Tibial nerve (tissue), 3 donors: ENCODE measurements at regions not wholly inside any gene's neighbourhood (a gene's known extent, or its start where the extent isn't known, plus 50 kb on each side); places are given as distances from the start of the nearest gene placed in this dataset.

ENCODE experiments used
- EP300 ChIP-seq, 2 donors: sonication (generic); formaldehyde crosslinking; IDR thresholded peaks; one replicate each; pipeline ENCODE4 v1.6.1; 2017; ENCODE audit warnings: antibody characterized with exemption in 2 of 2, mild to moderate bottlenecking in 1 of 2
- POLR2A ChIP-seq, 2 donors: fragments of 450-650 bp; IDR thresholded peaks; one replicate each; pipeline ENCODE4 v1.6.1; 2017; ENCODE audit warnings: antibody characterized with exemption in 2 of 2, mild to moderate bottlenecking in 2 of 2, moderate library complexity in 2 of 2

GRCh38 chr4:38297061-38297460 lies 336.9 kb downstream of the PTTG2 start:
- TF ChIP-seq POLR2A (IDR thresholded peaks at IDR 0.05), result no peak
- TF ChIP-seq EP300 (IDR thresholded peaks at IDR 0.05), result no peak
